ENCODE measurements at regions not wholly inside any gene's neighbourhood (a gene's known extent, or its start where the extent isn't known, plus 50 kb on each side); places are given as distances from the start of the nearest gene placed in this dataset.

DNA sequence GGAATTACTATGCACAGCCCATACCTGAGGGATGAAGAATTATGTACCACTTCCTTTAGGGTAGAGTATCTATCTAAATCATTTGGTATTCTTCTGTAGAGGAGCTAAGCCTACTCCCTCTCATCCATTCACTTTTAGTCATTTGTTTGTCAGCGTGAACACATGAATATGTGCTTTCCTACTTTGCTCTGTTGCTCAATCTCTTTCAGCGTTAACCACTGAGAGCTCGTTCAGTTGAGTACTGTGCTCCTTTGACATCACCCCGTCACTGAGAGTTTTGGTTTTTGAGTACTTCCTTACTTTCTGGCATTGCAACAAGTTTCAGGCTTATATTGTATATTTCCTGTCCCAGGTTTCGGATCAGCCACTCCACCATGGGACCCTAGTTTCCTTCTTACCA lies 700.6 kb downstream of the NLGN4X start:
- TF ChIP-seq EZH2 (IDR thresholded peaks at IDR 0.05; ENCODE audit: insufficient read depth, low read length): no peak
- TF ChIP-seq, protein P1, sequence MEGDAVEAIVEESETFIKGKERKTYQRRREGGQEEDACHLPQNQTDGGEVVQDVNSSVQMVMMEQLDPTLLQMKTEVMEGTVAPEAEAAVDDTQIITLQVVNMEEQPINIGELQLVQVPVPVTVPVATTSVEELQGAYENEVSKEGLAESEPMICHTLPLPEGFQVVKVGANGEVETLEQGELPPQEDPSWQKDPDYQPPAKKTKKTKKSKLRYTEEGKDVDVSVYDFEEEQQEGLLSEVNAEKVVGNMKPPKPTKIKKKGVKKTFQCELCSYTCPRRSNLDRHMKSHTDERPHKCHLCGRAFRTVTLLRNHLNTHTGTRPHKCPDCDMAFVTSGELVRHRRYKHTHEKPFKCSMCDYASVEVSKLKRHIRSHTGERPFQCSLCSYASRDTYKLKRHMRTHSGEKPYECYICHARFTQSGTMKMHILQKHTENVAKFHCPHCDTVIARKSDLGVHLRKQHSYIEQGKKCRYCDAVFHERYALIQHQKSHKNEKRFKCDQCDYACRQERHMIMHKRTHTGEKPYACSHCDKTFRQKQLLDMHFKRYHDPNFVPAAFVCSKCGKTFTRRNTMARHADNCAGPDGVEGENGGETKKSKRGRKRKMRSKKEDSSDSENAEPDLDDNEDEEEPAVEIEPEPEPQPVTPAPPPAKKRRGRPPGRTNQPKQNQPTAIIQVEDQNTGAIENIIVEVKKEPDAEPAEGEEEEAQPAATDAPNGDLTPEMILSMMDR (IDR thresholded peaks at IDR 0.05; ENCODE audit: insufficient read depth, low read depth, low read length): no peak
- no peaks in the 10 kb centered on the region for H3K9me3 Mint-ChIP-seq (ENCODE audit: unreplicated experiment)

GRCh38 chrX:5526191-5526590 lies 702.5 kb downstream of the NLGN4X start:
- H3K27me3 ChIP-seq (ENCODE audit: insufficient read depth, low read length): no peaks in the 10 kb centered on the region
- no peak for FAIRE-seq
- H3K27me3 Mint-ChIP-seq (ENCODE audit: low read depth, unreplicated experiment): no peaks in the 10 kb centered on the region
- H3K9me3 ChIP-seq (ENCODE audit: insufficient read depth, low read depth, low read length): no peaks in the 10 kb centered on the region
- H3K4me1 Mint-ChIP-seq (ENCODE audit: low read depth, unreplicated experiment): no peaks in the 10 kb centered on the region
- no peaks in the 10 kb centered on the region for H3K4me1 ChIP-seq (ENCODE audit: insufficient read depth, low read length)
- DNase-seq (ENCODE audit: low read depth): no peak
- H4K20me1 ChIP-seq (ENCODE audit: insufficient read depth, low read length): no peaks in the 10 kb centered on the region
- H2AFZ ChIP-seq (ENCODE audit: low read depth, low read length): no peak overlapping the region
- no peak overlapping the region for H3K4me3 Mint-ChIP-seq (ENCODE audit: unreplicated experiment)
- no peak overlapping the region for H3K4me2 ChIP-seq (ENCODE audit: low read length)
- H3K9ac ChIP-seq (ENCODE audit: low read length): no peak overlapping the region
- no peaks in the 10 kb centered on the region for H3K79me2 ChIP-seq (ENCODE audit: insufficient read depth, low read length)
- H3K4me3 ChIP-seq (ENCODE audit: insufficient read depth, low read depth, low read length): no peak overlapping the region
- no peaks in the 10 kb centered on the region for H3K36me3 Mint-ChIP-seq (ENCODE audit: low read depth, unreplicated experiment)
- no peak for TF ChIP-seq EZH2 (IDR thresholded peaks at IDR 0.05; ENCODE audit: insufficient read depth, low read length)
- TF ChIP-seq, protein P1 (IDR thresholded peaks at IDR 0.05; ENCODE audit: insufficient read depth, low read depth, low read length): no peak
- no peak overlapping the region for H3K27ac ChIP-seq (ENCODE audit: low read depth, low read length)
- H3K27ac Mint-ChIP-seq (ENCODE audit: unreplicated experiment): no peak overlapping the region
- H3K9me3 Mint-ChIP-seq (ENCODE audit: unreplicated experiment): no peaks in the 10 kb centered on the region
- no peaks in the 10 kb centered on the region for H3K36me3 ChIP-seq (ENCODE audit: insufficient read depth, low read length)

More for the DNA sequence above, 700.6 kb downstream of the NLGN4X start:
- Histone ChIP-seq H3K9me3 (ENCODE audit: insufficient read depth, low read depth, low read length) (no peaks in the 10 kb centered on the region), H3K36me3 (ENCODE audit: insufficient read depth, low read length) (no peaks in the 10 kb centered on the region), H3K79me2 (ENCODE audit: insufficient read depth, low read length) (no peaks in the 10 kb centered on the region), H3K4me2 (ENCODE audit: low read length) (no peak overlapping the region), H3K27ac (ENCODE audit: low read depth, low read length) (no peak overlapping the region), H3K9ac (ENCODE audit: low read length) (no peak overlapping the region), H2AFZ (ENCODE audit: low read depth, low read length) (no peak overlapping the region), H3K4me1 (ENCODE audit: insufficient read depth, low read length) (no peaks in the 10 kb centered on the region), H4K20me1 (ENCODE audit: insufficient read depth, low read length) (no peaks in the 10 kb centered on the region), H3K4me3 (ENCODE audit: insufficient read depth, low read depth, low read length) (no peak overlapping the region), H3K27me3 (ENCODE audit: insufficient read depth, low read length) (no peaks in the 10 kb centered on the region)
- Mint-ChIP-seq H3K36me3 (ENCODE audit: low read depth, unreplicated experiment) (no peaks in the 10 kb centered on the region), H3K4me3 (ENCODE audit: unreplicated experiment) (no peak overlapping the region), H3K27me3 (ENCODE audit: low read depth, unreplicated experiment) (peaks cover 3% of the 10 kb centered on the region), H3K27ac (ENCODE audit: unreplicated experiment) (no peak overlapping the region), H3K4me1 (ENCODE audit: low read depth, unreplicated experiment) (no peaks in the 10 kb centered on the region)
- FAIRE-seq (peak; percentile 68), DNase-seq (ENCODE audit: low read depth) (no peak)

- FAIRE-seq: peak; percentile 73
- no peak overlapping the region for H2AFZ ChIP-seq (ENCODE audit: low read depth, low read length)
- no peak overlapping the region for H3K4me3 ChIP-seq (ENCODE audit: insufficient read depth, low read depth, low read length)
- H3K9ac ChIP-seq (ENCODE audit: low read length): no peak overlapping the region
- H3K27ac ChIP-seq (ENCODE audit: low read depth, low read length): no peak overlapping the region
- no peaks in the 10 kb centered on the region for H3K36me3 Mint-ChIP-seq (ENCODE audit: low read depth, unreplicated experiment)
- no peaks in the 10 kb centered on the region for H3K4me1 ChIP-seq (ENCODE audit: insufficient read depth, low read length)
- no peaks in the 10 kb centered on the region for H3K36me3 ChIP-seq (ENCODE audit: insufficient read depth, low read length)
- H3K27me3 ChIP-seq (ENCODE audit: insufficient read depth, low read length): no peaks in the 10 kb centered on the region
- H3K27me3 Mint-ChIP-seq (ENCODE audit: low read depth, unreplicated experiment): no peaks in the 10 kb centered on the region
- DNase-seq (ENCODE audit: low read depth): peak; percentile 1
- H4K20me1 ChIP-seq (ENCODE audit: insufficient read depth, low read length): no peaks in the 10 kb centered on the region
- no peak for TF ChIP-seq EZH2 (IDR thresholded peaks at IDR 0.05; ENCODE audit: insufficient read depth, low read length)
- TF ChIP-seq, protein P1 (IDR thresholded peaks at IDR 0.05; ENCODE audit: insufficient read depth, low read depth, low read length): no peak
- no peak overlapping the region for H3K4me3 Mint-ChIP-seq (ENCODE audit: unreplicated experiment)
- H3K4me1 Mint-ChIP-seq (ENCODE audit: low read depth, unreplicated experiment): peaks cover 1% of the 10 kb centered on the region
- no peaks in the 10 kb centered on the region for H3K9me3 ChIP-seq (ENCODE audit: insufficient read depth, low read depth, low read length)
- no peak overlapping the region for H3K4me2 ChIP-seq (ENCODE audit: low read length)
- H3K27ac Mint-ChIP-seq (ENCODE audit: unreplicated experiment): no peak overlapping the region
- no peaks in the 10 kb centered on the region for H3K79me2 ChIP-seq (ENCODE audit: insufficient read depth, low read length)
- no peaks in the 10 kb centered on the region for H3K9me3 Mint-ChIP-seq (ENCODE audit: unreplicated experiment)
These were observed 737.7 kb downstream of the NLGN4X start for GRCh38 chrX:5490786-5491563.

Measured in astrocyte (in vitro differentiated cells and primary cell).